OCI-LY3 (cell line): ENCODE measurements at regions not wholly inside any gene's neighbourhood (a gene's known extent, or its start where the extent isn't known, plus 50 kb on each side); places are given as distances from the start of the nearest gene placed in this dataset.

Experiments
- H2AFZ ChIP-seq: fragments of 200-600, 300-600 bp; shearing (Covaris generic); 2 replicates; pipeline ENCODE4 v1.6.0; 2014; ENCODE audit warnings: antibody characterized with exemption, low read depth, low read length
- H3K27ac ChIP-seq: fragments of 200-600, 300-600 bp; sonication (generic); 2 replicates; pipeline ENCODE4 v1.5.1; 2014; ENCODE audit warnings: mild to moderate bottlenecking, low read length, moderate library complexity, mixed read lengths
- H3K27me3 ChIP-seq: fragments of 200-600, 300-600 bp; sonication (generic); 2 replicates; pipeline ENCODE4 v1.6.1; 2014; ENCODE audit warnings: low read depth, low read length, mixed read lengths
- H3K36me3 ChIP-seq: fragments of 200-600, 300-600 bp; sonication (generic); replicated peaks from 2 replicates; pipeline ENCODE3; 2014; ENCODE audit warnings: low read depth, low read length, mixed read lengths
- H3K4me1 ChIP-seq: fragments of 300-600, 200-600 bp; sonication (generic); 2 replicates; pipeline ENCODE4 v1.6.1; 2014; ENCODE audit warnings: low read length, mixed read lengths
- H3K4me2 ChIP-seq: fragments of 200-600, 300-600 bp; sonication (generic); 2 replicates; pipeline ENCODE4 v1.6.1; 2014; ENCODE audit warnings: low read length, mixed read lengths
- H3K4me3 ChIP-seq: fragments of 300-600, 200-600 bp; sonication (generic); 2 replicates; pipeline ENCODE4 v1.5.1; 2014; ENCODE audit warnings: antibody characterized with exemption, mild to moderate bottlenecking, low read length, moderate library complexity
- H3K79me2 ChIP-seq: fragments of 300-600, 200-600 bp; shearing (Covaris generic); 2 replicates; pipeline ENCODE4 v1.6.1; 2014; ENCODE audit warnings: mild to moderate bottlenecking, low read length, mixed read lengths
- H3K9ac ChIP-seq: fragments of 300-600, 200-600 bp; shearing (Covaris generic); 2 replicates; pipeline ENCODE4 v1.6.0; 2014; ENCODE audit warnings: mild to moderate bottlenecking, low read length, moderate library complexity
- H3K9me3 ChIP-seq: fragments of 200-600, 300-600 bp; shearing (Covaris generic); 2 replicates; pipeline ENCODE4 v1.6.1; 2014; ENCODE audit warnings: low read length, mixed read lengths; ENCODE audit not compliant: insufficient read depth
- H4K20me1 ChIP-seq: fragments of 200-600, 300-600 bp; sonication (generic); 2 replicates; pipeline ENCODE4 v1.6.1; 2016; ENCODE audit warnings: low read length, mixed read lengths; ENCODE audit not compliant: insufficient read depth
- EZH2phosphoT487 ChIP-seq: fragments of 200-600 bp; shearing (Covaris generic); IDR thresholded peaks from 2 replicates; pipeline ENCODE4 v1.6.1; 2018; ENCODE audit warnings: antibody characterized with exemption, mixed run types, low read depth
- TF ChIP-seq, protein P1 (sequence below): fragments of 200-600, 300-600 bp; sonication (generic); IDR thresholded peaks from 2 replicates; pipeline ENCODE4 v1.5.1; 2014; ENCODE audit warnings: antibody characterized with exemption, low read length, low read depth

DNA sequence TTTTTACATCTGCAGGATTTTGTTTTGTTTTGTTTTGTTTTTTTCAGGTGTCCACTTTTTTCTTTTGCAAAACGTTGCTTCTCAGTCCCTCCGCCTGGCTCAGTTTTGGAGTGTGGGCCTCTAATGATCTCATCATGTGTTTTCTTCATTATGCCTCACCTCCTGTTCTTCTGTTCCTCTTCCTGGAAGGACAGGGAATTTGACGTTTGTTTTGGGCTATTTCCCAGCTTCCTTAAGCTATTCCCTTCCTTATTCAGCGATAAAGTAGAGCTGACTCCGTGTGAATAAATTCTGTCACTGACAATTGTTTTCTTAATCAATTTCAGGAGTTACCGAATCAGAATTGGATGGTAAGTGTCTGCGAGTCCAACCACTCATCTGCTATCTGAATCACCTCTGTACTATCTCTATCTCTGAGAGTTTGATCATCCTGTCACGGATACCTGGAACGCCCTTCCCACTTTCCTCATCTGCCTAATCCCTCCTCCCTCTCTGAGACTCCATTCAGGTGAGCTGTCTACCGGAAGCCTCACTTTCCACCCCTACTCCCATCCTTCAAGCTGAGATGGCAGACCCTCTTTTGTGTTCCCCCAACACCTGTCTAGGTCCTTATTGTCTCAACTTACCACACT lies 218.4 kb downstream of the GATA3 start:
- Histone ChIP-seq H3K9ac (no peak overlapping the region), H3K36me3 (no peaks in the 10 kb centered on the region), H3K27ac (no peak overlapping the region), H3K9me3 (no peaks in the 10 kb centered on the region), H3K4me2 (no peak overlapping the region), H3K4me3 (no peak overlapping the region), H2AFZ (no peak overlapping the region), H3K4me1 (no peaks in the 10 kb centered on the region), H3K79me2 (no peaks in the 10 kb centered on the region), H4K20me1 (no peaks in the 10 kb centered on the region), H3K27me3 (no peaks in the 10 kb centered on the region)
- TF ChIP-seq, protein P1, sequence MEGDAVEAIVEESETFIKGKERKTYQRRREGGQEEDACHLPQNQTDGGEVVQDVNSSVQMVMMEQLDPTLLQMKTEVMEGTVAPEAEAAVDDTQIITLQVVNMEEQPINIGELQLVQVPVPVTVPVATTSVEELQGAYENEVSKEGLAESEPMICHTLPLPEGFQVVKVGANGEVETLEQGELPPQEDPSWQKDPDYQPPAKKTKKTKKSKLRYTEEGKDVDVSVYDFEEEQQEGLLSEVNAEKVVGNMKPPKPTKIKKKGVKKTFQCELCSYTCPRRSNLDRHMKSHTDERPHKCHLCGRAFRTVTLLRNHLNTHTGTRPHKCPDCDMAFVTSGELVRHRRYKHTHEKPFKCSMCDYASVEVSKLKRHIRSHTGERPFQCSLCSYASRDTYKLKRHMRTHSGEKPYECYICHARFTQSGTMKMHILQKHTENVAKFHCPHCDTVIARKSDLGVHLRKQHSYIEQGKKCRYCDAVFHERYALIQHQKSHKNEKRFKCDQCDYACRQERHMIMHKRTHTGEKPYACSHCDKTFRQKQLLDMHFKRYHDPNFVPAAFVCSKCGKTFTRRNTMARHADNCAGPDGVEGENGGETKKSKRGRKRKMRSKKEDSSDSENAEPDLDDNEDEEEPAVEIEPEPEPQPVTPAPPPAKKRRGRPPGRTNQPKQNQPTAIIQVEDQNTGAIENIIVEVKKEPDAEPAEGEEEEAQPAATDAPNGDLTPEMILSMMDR = no peak
- TF ChIP-seq EZH2phosphoT487 = no peak

DNA sequence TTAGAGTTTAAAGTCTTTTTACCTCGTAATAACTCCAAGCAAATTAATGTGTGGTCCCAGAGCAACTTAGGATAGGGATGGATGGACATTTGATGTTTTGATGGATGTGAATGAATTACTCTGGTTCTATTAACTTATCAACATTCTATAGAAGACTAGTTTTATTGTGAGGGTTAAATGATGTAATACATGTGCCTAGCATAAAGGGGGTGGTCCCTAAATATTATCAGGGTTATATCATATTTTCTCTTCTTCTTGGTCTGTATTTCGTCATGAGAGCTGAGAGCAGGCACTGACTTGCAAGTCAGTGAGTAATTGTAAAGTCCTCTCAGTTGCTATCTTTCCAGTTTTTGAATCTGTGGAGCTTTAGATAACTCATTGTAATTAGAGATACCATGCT lies 219.3 kb downstream of the GATA3 start:
- TF ChIP-seq, protein P1 = no peak
- TF ChIP-seq EZH2phosphoT487 = no peak
- H3K4me3 ChIP-seq = no peak overlapping the region
- no peak overlapping the region for H3K4me2 ChIP-seq
- H3K27me3 ChIP-seq = no peaks in the 10 kb centered on the region
- no peaks in the 10 kb centered on the region for H4K20me1 ChIP-seq
- no peak overlapping the region for H3K9ac ChIP-seq
- no peaks in the 10 kb centered on the region for H3K9me3 ChIP-seq
- H2AFZ ChIP-seq = no peak overlapping the region
- H3K4me1 ChIP-seq = no peaks in the 10 kb centered on the region
- H3K79me2 ChIP-seq = no peaks in the 10 kb centered on the region
- H3K36me3 ChIP-seq = no peaks in the 10 kb centered on the region
- no peak overlapping the region for H3K27ac ChIP-seq

DNA sequence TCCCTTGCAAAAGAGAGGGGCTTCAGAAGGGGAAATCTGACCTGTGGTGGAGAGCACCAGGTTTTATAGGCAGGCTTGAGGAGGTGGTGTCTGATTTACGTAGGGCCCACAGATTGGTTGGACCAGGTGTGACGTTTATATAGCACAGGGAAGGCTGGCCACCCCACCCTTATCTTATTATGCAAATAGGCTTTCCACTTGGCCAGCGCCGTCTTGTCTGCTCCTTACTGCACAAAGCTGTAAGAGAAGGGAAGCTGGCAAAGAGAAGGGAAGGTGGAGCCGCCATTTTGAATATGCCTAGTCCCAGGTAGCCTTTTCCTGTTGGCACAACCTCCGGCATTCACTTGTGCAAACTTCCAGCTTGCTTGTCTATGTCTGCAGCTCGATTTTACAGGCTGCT lies 221.4 kb downstream of the GATA3 start:
- Histone ChIP-seq H3K4me2 (no peak overlapping the region), H3K36me3 (no peaks in the 10 kb centered on the region), H3K4me3 (no peak overlapping the region), H2AFZ (no peak overlapping the region), H3K4me1 (no peaks in the 10 kb centered on the region), H3K79me2 (no peaks in the 10 kb centered on the region), H3K9ac (no peak overlapping the region), H4K20me1 (no peaks in the 10 kb centered on the region), H3K9me3 (no peaks in the 10 kb centered on the region), H3K27me3 (no peaks in the 10 kb centered on the region), H3K27ac (no peak overlapping the region)
- no peak for TF ChIP-seq EZH2phosphoT487
- TF ChIP-seq, protein P1 = no peak

DNA sequence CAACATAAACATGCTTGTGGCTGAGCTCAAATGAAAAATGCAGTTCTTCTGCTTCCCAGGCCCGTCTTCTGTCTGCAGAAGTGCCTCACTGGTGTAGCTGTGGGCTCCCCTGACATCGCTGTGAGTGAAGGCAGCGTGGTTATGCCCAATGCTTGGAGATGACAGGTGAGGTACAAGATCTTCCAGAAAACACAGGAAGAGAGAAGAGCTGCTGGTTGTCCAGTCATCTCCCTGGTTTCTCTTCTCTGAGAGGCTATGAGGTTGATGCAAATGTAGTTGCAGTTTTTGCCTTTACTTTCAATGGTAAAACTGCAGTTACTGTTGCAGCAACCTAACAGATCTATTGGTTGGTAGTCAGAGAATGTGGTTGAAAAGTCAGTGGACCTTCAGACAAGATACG lies 223.6 kb downstream of the GATA3 start:
- no peaks in the 10 kb centered on the region for H4K20me1 ChIP-seq
- no peak overlapping the region for H3K4me2 ChIP-seq
- H3K36me3 ChIP-seq = no peaks in the 10 kb centered on the region
- no peak overlapping the region for H2AFZ ChIP-seq
- H3K27ac ChIP-seq = no peak overlapping the region
- no peak overlapping the region for H3K4me3 ChIP-seq
- no peak overlapping the region for H3K9ac ChIP-seq
- H3K79me2 ChIP-seq = no peaks in the 10 kb centered on the region
- no peak for TF ChIP-seq EZH2phosphoT487
- TF ChIP-seq, protein P1 = no peak
- no peaks in the 10 kb centered on the region for H3K9me3 ChIP-seq
- no peaks in the 10 kb centered on the region for H3K4me1 ChIP-seq
- no peaks in the 10 kb centered on the region for H3K27me3 ChIP-seq
